Dedifferentiated amniotic fluid mesenchymal stem cell (primary cell): ENCODE measurements at regions not wholly inside any gene's neighbourhood (a gene's known extent, or its start where the extent isn't known, plus 50 kb on each side); places are given as distances from the start of the nearest gene placed in this dataset.
"Not testable (repeated sequence)": the region's sequence is repeated elsewhere in the genome, so short reads cannot be mapped to it uniquely, and the experiment has no call there.

ENCODE experiments used
- DNase-seq: peaks from one replicate; pipeline ENCODE4 v3.0.0-alpha.2; 2016; ENCODE audit errors: extremely low spot score

DNA sequence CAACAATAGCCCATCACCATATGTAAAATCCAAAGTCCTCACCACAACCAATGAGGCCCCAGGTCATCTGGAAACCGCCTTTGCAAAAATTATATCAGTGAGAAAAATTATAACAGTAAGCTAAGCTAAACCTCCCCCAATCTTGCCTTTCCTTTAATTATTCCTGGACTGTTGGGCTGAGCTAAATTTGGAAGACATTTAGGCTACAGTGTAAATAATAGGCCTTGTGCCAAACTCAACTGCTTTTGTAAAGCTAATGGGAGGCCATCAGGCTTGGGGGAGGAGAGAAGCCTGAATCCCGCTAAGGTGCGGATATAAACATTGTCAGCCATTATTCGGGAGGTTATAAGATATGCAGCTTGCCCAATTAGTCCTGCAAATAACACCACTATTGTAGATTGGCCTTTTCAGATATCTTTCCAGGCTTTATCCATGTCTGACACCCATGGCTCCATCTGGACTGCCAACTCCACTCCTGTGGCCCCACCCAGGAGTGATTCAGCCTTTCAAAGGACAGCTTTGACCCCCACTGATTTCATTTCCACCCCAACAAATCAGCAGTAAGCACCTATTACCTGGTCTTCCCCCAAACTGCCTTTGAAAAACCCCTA, 53.0 kb upstream of the CA12 start:
- no peak for DNase-seq

DNA sequence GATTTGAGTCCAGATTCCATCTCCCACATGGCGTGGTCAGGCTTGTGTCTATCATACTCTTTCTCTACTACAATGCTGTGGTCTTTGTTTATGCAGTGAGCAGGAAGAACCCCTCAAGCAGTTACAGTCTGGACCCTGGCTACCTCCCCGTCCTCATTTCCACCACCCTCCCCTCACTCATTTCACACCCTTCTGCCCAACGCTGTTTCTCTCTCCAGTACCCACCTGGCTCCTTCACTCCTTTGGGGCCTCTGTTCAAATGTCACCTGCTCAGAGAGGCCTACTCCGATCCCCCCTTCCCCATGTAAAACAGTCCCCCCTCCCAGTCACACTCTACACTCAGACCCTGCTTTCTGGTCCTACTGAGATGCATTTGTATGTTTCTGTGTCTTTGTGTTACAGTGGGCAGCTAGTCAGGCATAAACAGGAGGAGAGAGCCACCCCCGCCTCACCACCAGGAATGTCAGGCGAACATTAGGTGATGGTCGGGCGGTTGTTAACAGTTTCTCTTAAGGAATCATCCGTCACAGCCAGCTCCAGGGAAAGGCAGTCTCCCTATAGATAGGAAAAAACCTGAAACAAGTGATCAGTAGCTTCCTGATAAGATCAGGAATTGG, 53.7 kb upstream of the CA12 start:
- no peak for DNase-seq

- no peak for DNase-seq
Observed at GRCh38 chr15:63436341-63436740, 54.7 kb upstream of the CA12 start.

DNA sequence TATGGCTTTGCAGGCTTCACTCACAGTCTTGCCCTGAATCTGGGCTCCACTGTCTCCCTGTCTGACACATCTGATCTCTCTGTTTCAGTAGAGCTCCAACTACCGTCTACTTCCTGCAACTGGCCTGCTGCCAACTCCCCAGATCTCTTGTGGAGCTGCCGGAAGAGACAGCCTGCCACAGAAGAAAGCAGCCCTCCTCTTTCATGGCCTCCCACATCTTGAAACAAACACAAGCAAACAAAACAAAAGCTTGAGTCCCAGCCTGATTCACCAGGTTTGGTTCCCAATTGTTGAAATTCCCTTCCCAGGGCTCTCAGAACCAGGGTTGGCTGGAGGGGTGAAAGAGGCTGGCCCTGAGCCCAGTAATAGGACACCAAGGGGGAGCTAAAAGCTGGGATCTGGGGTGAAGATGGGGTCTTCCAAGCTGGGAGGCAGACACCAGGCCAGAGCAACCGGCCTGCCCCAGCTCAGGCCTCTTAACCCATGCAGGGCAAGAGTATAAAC, 55.3 kb upstream of the CA12 start:
- peak; percentile 71 for DNase-seq

GRCh38 chr15:63439536-63440264, 58.1 kb upstream of the CA12 start:
- no peak for DNase-seq

GRCh38 chr15:63440265-63440648, 58.6 kb upstream of the CA12 start:
- DNase-seq = no peak

DNA sequence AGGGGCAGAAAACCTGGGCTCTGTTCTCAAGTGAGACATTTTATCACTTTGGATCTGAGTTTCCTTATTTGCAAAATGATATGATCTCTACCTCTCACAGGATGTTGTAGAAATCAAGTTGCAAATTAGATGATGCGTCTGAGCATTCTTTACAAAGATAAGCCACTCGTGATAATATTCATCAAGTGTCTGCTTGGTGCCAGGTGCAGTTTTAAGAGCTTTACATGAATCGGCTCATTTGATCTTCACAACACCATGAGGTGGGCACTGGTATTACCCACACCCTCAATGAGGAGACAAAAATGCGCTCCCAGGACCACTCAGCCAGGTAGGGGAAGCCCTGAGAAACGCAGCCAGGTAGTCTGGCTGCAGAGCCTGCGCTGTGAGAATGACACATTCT, 59.1 kb upstream of the CA12 start:
- DNase-seq = no peak

GRCh38 chr15:63441266-63441665, 59.6 kb upstream of the CA12 start:
- no peak for DNase-seq

DNA sequence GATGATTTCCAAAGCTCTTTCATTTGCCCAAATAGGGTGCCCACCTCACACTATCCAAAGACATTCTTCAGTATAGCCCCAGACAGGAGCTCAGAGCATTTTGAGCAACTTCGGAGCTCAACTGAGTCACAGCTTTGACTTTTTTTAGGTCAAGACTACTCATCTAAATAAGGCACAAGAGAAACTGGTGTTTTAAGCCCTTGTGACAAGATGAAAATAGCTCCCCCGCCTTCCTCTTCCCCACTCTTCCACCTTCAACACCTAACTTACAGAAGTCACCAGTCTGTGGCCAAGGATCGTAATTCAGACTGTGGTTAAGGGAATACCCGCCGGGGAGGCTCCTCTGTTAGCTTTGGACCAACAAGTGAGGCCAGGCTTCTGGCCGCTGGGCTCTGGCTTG, 60.4 kb upstream of the CA12 start:
- no peak for DNase-seq

GRCh38 chr15:63444611-63445010, 59.8 kb upstream of the USP3 start:
- no peak for DNase-seq

- DNase-seq = no peak
Observed at GRCh38 chr15:63446255-63446654, 58.1 kb upstream of the USP3 start.

DNA sequence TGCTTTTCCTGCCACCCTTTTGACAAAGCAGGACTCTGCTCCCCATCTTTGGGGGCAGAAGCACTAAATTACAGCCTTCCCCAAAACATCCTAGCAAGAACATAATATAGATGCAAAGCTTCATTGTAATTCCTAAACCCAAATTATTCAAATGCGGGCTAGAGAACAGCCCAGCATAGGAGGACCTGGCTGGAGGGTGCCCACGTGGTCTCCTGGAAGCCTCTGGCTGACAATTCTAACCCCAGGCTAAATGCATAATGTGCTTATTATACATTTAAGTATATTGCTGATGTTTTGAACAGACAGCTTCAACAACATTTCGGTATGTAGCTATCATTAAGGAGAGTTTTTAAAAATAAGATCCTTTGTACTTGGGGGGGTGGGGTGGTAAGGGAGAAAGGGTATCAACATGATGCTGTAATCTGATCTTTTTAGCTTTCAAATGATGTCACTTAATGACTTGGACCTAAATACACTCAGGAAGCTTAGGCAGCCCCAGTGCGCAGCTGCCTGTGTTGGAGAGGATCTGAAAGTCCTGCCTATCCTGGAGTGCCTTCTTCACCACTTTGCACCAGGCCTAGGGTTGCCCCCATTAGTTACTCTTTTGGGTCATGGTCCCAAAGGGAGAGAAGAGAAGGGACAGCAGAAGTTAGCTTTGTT, 57.2 kb upstream of the USP3 start:
- no peak for DNase-seq

- DNase-seq = no peak
Observed at GRCh38 chr15:63448266-63448665, 56.1 kb upstream of the USP3 start.

DNA sequence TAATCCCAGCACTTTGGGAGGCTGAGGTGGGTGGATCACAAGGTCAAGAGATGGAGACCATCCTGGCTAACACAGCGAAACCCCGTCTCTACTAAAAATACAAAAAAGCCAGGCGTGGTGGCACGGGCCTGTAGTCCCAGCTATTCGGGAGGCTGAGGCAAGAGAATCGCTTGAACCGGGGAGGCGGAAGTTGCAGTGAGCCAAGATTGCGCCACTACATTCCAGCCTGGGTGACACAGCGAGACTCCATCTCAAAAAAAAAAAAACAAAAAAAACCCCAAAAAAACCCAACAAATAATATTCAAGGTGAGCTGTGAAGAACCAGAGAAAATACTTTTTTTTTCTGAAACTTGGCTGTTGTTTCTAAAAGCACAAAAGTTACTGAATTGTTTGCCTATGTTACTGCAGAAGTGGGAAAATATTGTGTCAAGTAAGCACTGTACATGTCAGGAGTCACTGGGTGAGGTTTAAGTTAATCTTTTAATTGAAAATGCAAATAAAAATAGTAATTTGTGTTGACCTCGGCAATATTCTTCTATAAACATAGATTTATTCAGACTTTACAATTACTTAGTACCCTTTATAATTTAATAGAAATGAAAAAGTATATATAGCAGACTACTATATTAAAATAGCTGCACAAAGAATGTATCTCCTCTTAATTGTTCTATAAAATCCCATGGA, 55.4 kb upstream of the USP3 start:
- DNase-seq = not testable (repeated sequence)

DNA sequence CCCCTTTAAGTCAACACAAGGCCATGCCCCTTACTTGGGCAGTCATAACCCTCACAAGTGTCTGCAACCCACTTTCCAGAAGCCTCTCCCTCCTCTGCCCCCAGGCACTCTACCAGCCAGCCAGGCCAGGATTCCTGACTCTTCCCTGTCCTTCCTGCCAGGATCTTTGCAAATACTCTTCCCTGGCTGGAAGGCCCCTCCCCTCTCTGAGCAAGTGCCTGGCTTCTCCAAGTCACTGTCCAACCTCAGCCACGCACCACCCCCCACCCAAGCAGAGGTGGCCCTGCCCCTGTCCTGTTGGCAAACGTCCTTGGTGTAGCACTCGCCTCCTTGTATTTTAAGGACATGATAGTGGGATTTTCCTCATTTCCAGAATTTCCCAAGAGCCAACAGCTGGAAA, 54.7 kb upstream of the USP3 start:
- no peak for DNase-seq

GRCh38 chr15:63450884-63451225, 53.5 kb upstream of the USP3 start:
- no peak for DNase-seq

DNA sequence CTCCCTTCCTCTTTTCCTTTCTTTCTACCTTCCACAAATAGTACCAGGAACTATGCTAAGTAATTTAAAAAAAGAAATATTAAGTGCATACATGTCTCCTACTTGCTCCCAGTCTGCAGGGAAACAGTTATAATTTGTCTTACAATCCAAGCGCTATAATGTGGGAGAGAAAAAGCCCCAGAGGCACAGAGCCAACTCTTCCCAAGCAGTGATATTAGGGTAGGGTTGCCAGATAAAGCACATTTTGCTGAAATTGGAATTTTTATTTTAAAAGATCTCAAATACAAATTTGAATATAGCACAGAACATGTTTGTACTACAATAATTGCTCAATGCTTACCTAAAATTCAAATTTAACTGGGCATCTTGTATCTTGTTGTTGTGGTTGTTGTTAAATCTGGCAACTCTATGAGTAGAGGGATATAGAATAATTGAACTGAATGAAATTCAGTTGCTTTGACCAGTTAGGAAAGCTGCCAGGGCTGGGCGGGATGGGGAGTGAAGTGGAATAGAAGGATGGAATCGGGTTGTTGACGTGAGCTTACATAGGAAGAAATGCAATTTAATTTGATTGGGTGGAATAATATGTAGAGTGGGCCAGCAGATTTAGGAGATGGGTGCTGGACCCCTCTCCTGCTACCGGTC, 52.6 kb upstream of the USP3 start:
- no peak for DNase-seq

GRCh38 chr15:63452552-63453136, 51.7 kb upstream of the USP3 start:
- DNase-seq = no peak

DNA sequence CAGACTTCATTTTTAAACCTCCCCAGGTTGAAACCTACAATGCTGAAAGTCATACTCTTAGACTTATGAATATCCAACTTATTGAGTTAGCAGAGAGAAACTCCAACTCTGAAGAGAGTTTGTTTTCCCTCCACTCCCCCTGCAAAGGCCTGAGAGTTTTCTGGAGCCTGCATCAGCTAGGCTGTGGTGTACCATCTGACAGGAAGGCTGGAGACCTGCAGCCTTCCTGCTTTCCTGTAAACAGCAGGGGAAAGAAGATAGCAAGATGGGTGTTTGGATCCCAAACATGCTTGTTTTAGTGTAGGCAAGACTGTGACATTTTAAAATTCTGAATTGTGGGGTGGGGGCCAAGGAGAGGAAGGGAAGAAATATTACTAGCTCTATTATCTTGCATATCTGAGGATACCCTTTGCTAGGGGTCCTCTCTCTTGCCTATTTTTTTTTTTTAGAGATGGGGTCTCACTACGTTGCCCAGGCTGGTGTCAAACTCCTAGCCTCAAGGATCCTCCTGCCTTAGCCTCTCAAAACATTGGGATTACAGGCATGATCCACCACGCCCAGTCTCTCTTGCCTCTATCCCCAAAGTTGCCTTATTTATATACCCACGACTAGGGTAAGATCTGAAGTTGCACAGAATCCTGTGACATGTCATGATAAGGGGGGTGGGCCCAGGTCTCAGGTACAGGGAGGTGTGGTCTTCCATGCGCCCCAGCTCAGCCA, 51.0 kb upstream of the USP3 start:
- DNase-seq = no peak

GRCh38 chr15:63454503-63455211, 49.7 kb upstream of the USP3 start:
- DNase-seq = no peak
